HG03097 (cell line): ENCODE measurements at regions not wholly inside any gene's neighbourhood (a gene's known extent, or its start where the extent isn't known, plus 50 kb on each side); places are given as distances from the start of the nearest gene placed in this dataset.
"Not testable (repeated sequence)": the region's sequence is repeated elsewhere in the genome, so short reads cannot be mapped to it uniquely, and the experiment has no call there.

Experiments
- ATAC-seq: cut with Tn5 transposase; IDR thresholded peaks from one replicate; pipeline ENCODE4 v1.9.1; 2021; ENCODE audit not compliant: unreplicated experiment, low FRiP score

DNA sequence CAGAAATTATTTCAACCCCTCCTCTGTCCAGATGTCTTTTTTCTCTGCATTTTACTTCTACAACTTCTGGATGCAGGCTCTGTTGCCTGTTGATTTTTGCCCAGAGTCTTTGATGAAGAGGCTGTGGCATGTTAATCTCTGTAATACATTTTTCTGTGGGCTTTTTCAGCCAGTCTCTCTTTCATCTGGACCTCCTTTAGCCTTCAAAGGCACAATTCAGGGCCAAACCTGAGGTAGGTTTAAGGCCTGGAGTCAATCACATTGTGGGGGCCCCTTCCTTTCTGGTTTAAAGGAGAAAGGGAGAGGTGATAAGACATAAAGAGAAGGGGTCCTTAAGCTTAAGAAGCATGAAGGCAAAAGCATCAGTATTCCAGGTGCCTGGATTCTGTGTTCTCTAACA lies 553.7 kb downstream of the FLRT2 start:
- no peak for ATAC-seq

- ATAC-seq, result no peak
Measured at GRCh38 chr14:86072116-86072894, 542.4 kb downstream of the FLRT2 start.

- no peak for ATAC-seq
Measured at GRCh38 chr14:86066651-86067050, 536.7 kb downstream of the FLRT2 start.

DNA sequence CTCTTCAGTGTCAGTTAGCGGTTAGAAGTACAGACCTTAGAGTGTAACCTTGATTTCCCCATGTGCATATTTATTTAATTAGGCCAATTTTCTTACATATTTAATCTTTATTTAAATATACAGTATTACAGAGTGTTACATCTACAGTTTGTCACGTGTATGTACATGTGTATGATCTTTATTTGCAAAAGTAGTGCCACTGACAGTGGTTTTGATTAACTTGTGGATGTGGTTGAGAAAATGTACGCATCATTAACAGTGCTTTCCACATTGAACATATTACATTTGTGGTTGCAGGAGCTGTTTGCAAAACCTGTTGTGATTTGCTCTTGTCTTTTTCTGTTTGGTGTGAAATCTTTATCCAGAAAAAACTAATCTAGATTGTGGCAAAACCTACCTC lies 535.5 kb downstream of the FLRT2 start:
- no peak for ATAC-seq

DNA sequence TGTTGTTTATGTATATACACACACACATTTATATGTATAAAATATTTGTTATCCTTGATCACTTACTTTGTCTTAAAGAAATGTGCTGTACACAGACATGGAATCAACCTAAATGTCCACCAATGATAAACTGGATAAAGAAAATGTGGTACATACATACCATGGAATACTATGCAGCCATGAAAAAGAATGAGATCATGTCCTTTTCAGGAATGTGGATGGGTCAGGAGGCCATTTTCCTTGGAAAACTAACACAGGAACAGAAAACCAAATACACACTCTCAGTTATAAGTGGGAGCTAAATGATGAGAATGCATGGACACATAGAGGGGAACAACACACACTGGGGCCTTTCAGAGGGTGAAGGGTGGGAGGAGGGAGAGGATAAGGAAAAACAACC lies 534.7 kb downstream of the FLRT2 start:
- ATAC-seq, result not testable (repeated sequence)

GRCh38 chr14:86057018-86057667 lies 527.2 kb downstream of the FLRT2 start:
- no peak for ATAC-seq

DNA sequence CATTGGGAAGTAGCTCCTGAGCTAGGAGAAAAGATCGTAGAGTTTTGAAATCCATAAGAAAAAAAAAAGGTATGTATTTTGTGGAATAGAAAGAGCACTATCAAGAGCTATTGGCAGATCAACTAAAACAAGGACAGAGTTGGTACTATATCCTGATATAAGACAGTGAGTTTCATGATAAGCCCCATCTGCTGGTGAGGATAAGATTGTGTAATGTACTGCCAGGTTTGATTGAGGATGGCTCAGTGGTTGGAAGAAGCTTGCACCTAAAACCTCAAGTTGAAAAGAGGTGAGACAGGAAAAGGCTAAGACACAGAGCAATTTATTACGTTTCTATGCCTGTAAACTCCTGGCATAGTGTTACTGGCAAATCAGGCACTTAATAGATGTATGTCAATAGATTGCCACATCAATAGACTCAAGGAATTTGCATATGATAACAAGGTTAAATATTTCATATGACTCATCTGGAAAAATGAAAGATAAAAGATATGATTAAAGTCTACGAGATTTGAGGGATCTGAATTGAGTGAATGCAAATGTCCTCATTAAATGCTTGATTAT lies 525.6 kb downstream of the FLRT2 start:
- ATAC-seq, result no peak

GRCh38 chr14:86052868-86053267 lies 522.9 kb downstream of the FLRT2 start:
- ATAC-seq, result no peak

- ATAC-seq, result no peak
Measured at GRCh38 chr14:86050757-86051156, 520.8 kb downstream of the FLRT2 start.

- ATAC-seq, result no peak
Measured at GRCh38 chr14:86050072-86050683, 520.2 kb downstream of the FLRT2 start.

GRCh38 chr14:86039176-86039575 lies 509.2 kb downstream of the FLRT2 start:
- ATAC-seq, result no peak

- peak; percentile 76 for ATAC-seq
Measured at GRCh38 chr14:86038387-86039042, 508.6 kb downstream of the FLRT2 start.

DNA sequence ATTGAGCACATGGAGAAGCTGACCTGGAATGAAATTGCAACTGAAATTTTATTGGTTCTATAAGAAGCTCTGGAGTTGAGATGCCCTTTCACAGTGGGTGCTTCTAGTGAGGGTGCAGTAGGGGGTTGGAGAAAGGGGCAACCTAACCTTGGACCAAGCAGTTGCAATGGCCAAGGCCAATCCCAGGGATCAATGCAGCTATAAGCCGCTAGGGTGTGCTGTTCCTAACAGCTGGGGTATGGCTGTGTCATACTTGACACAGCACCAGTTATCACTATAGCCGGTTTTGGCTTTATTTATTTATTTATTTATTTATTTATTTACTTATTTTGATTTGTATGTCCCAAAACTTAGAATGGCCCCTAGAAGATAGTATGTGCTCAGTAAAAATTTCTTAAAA lies 505.9 kb downstream of the FLRT2 start:
- ATAC-seq, result no peak

GRCh38 chr14:86027990-86028389 lies 498.0 kb downstream of the FLRT2 start:
- no peak for ATAC-seq

- no peak for ATAC-seq
Measured at GRCh38 chr14:86027144-86027543, 497.2 kb downstream of the FLRT2 start.

- ATAC-seq, result no peak
Measured at GRCh38 chr14:86022031-86022629, 492.2 kb downstream of the FLRT2 start.

DNA sequence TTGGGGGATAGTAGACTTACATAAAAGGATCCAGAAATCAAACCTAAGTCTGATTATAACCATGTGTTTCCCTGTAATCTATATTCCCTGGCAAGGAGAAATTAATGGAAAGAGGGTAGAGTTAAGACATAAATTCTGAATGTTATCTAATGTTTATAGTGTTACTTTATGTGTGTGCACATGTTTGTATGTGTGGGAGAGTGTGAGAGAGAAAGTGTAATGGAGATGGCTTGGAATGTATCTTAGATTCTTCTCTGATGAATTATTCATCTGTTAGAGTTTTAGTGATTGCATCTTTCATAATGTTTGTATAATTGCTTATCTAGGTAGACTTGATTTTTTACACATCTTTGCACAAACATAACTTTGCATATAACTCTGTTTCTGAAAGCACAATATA lies 490.9 kb downstream of the FLRT2 start:
- no peak for ATAC-seq

DNA sequence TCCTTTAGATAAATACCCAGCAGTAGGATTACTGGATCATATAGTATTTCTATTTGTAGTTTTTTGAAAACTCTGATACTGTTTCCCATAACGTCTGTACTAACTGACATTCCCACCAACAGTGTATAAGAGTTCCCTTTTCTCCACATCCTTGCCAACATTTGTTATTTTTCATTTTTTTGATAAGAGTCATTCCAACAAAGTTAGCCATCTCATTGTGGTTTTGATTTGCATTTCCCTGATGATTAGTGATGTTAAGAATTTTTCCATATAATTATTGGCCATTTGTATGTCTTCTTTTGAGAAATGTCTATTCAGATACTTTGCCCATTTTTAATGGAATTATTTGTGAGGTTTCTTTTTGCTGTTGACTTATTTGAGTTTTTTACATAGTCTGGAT lies 486.0 kb downstream of the FLRT2 start:
- ATAC-seq, result no peak

DNA sequence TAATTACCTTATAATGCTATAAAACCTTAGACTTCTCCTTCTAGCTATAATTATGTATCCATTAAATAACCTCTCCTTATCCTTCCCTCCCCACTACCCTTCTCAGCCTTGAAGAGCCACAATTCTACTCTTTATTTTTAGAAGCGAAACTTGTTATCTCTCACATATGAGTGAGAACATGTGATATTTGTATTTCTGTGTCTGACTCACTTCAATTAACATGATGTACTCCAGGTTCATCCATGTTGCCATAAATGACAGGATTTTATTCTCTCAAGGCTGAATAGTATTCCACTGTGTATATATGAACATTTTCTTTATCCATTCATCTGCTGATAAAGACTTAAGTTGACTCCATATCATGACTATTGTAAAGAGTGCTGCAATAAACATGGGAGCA lies 485.6 kb downstream of the FLRT2 start:
- ATAC-seq, result no peak

DNA sequence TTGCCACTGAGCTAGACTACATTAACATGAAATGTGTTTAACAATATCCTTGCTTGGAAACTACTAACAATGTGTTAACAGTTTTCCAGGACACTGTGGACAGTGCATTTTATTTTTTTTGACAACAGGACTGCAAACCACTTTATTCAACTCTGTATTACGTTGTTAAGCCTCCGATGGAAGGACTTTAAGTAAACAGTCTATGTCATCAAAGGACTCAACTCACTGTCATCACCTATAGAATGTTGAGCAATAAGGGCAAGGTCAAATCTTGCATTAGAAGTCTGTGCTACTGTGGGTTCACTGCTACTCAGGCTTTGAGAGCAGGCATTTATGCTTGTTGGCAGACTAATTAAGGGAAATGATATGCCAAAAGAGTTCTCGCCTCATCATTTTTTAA lies 483.7 kb downstream of the FLRT2 start:
- ATAC-seq, result no peak

DNA sequence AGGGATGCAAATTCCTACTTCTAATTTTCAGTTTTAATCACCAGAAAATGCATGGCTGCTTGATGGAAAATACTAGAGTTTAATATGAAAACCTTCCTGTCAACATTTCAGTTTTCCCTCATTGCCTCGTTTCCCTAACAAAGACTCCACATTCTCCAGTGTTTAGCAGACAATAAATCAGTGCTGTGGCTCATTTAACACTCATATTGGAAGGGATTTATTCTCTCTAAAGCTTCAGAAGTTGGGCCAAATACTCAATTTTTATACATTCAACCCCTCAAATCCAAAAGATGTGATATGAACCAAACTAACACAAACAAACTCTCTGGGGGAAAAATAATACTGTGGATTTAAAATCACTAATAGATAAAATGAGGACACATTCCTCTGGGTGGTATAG lies 482.5 kb downstream of the FLRT2 start:
- no peak for ATAC-seq
